ENCODE measurements at regions not wholly inside any gene's neighbourhood (a gene's known extent, or its start where the extent isn't known, plus 50 kb on each side); places are given as distances from the start of the nearest gene placed in this dataset.
A peak's percentile ranks its signal among the peaks of the same experiment; 100 is the strongest.

DNA sequence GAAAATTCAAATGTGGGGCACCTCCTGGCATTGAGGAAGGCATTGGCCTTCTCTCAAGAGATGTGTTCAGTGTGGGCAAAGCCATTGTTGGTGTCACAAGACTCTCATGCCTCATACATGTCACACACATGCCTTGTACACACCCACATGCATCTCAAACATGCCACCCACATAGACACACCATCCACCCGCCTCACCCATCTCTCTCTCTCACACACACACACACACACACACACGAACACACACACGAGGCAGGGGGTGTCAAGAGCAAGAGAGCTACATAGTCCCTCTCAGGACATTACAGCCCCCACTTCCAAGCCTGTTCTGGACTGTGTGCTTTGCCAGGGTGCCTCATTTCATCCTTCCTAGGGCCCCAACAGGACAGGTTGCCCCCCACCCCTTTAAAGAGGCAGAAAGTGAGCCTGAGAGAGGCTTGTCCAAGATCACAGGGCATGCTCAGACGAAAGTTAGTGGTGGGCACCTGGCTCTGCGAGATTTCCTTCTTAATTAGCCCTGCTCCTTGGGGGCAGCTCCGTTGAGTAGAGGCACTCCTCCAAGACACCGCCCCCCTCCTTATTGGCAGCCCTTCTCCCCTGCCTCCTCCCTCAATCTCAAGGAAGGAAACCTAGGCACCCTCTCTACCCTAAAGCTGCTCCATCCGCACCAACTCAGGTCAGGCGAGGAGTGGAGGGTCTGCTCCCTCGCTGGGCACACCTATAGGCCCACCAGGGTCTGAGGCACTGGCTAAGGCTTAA, 50.5 kb upstream of the CCDC174 start:
- DNase-seq: no peak
- Mint-ChIP-seq H3K4me3 (ENCODE audit: unreplicated experiment) (no peak overlapping the region), H3K27me3 (ENCODE audit: insufficient read depth, unreplicated experiment) (peaks cover 8% of the 10 kb centered on the region)

DNA sequence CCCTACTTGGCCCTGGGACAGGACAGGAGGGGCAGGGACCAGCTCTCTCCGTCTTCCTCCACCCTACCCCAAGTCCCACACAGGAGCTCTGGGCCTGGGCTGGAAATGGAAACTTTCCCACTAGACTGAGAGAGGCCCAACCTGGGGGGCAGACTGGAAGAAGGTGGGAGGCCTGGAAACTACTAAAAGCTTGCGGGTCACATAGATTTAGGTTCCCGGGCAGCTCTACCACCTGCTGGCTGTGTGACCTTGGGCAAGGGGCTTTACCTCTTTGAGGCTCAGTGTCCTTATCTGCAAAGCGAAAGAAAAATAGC, 49.9 kb upstream of the CCDC174 start:
- Histone ChIP-seq H3K27me3 (replicated peaks; ENCODE audit: control insufficient read depth, insufficient read depth, low read length) (no peaks in the 10 kb centered on the region), H3K4me1 (peaks cover 10% of the 10 kb centered on the region), H3K36me3 (ENCODE audit: control insufficient read depth, insufficient read depth, low read length) (no peaks in the 10 kb centered on the region), H3K4me3 (ENCODE audit: low read depth, low read length) (peak overlapping the region; percentile 55), H3K9me3 (no peaks in the 10 kb centered on the region)
- H3K9me3 Mint-ChIP-seq (ENCODE audit: unreplicated experiment): no peaks in the 10 kb centered on the region
- intact Hi-C loops (cut with micrococcal nuclease; ENCODE audit: unreplicated experiment): loop anchor here (1.0 kb wide), 1 partner anchor 92 kb away; no protein-coding TSS in a partner anchor
- peak overlapping the region; percentile 42 for H3K4me3 Mint-ChIP-seq (ENCODE audit: unreplicated experiment)
- H3K27me3 Mint-ChIP-seq (ENCODE audit: insufficient read depth, unreplicated experiment): peaks cover 8% of the 10 kb centered on the region
- TF ChIP-seq, protein P1, sequence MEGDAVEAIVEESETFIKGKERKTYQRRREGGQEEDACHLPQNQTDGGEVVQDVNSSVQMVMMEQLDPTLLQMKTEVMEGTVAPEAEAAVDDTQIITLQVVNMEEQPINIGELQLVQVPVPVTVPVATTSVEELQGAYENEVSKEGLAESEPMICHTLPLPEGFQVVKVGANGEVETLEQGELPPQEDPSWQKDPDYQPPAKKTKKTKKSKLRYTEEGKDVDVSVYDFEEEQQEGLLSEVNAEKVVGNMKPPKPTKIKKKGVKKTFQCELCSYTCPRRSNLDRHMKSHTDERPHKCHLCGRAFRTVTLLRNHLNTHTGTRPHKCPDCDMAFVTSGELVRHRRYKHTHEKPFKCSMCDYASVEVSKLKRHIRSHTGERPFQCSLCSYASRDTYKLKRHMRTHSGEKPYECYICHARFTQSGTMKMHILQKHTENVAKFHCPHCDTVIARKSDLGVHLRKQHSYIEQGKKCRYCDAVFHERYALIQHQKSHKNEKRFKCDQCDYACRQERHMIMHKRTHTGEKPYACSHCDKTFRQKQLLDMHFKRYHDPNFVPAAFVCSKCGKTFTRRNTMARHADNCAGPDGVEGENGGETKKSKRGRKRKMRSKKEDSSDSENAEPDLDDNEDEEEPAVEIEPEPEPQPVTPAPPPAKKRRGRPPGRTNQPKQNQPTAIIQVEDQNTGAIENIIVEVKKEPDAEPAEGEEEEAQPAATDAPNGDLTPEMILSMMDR (IDR thresholded peaks at IDR 0.05; ENCODE audit: insufficient read depth in 1 of 2, low read depth in 1 of 2, low read length in 1 of 2, severe bottlenecking in 1 of 2, unreplicated experiment in 1 of 2): no peak
- POLR2A ChIA-PET: no interaction called here
- CTCF ChIA-PET: no interaction called here
- DNase-seq: no peak
- H3K36me3 Mint-ChIP-seq (ENCODE audit: insufficient read depth, unreplicated experiment): no peaks in the 10 kb centered on the region
- BruUV-seq (replicated peaks): no TSS peak
- H3K27ac Mint-ChIP-seq (ENCODE audit: unreplicated experiment): no peak overlapping the region
- peaks cover 20% of the 10 kb centered on the region for H3K4me1 Mint-ChIP-seq (ENCODE audit: low read depth, unreplicated experiment)

More for the DNA sequence above, 50.5 kb upstream of the CCDC174 start:
- no peak overlapping the region for H3K4me3 ChIP-seq (ENCODE audit: low read depth, low read length)
- no peaks in the 10 kb centered on the region for H3K9me3 ChIP-seq
- no TSS peak for BruUV-seq (replicated peaks)
- H3K4me1 ChIP-seq: peaks cover 4% of the 10 kb centered on the region
- Mint-ChIP-seq H3K4me1 (ENCODE audit: low read depth, unreplicated experiment) (peaks cover 14% of the 10 kb centered on the region), H3K9me3 (ENCODE audit: unreplicated experiment) (no peaks in the 10 kb centered on the region), H3K36me3 (ENCODE audit: insufficient read depth, unreplicated experiment) (no peaks in the 10 kb centered on the region), H3K27ac (ENCODE audit: unreplicated experiment) (no peak overlapping the region)
- TF ChIP-seq, protein P1 (IDR thresholded peaks at IDR 0.05; ENCODE audit: insufficient read depth in 1 of 2, low read depth in 1 of 2, low read length in 1 of 2, severe bottlenecking in 1 of 2, unreplicated experiment in 1 of 2): no peak
- no peaks in the 10 kb centered on the region for H3K36me3 ChIP-seq (ENCODE audit: control insufficient read depth, insufficient read depth, low read length)
- ChIA-PET POLR2A (no interaction called here), CTCF (no interaction called here)
- no peaks in the 10 kb centered on the region for H3K27me3 ChIP-seq (replicated peaks; ENCODE audit: control insufficient read depth, insufficient read depth, low read length)
- intact Hi-C loops (cut with micrococcal nuclease; ENCODE audit: unreplicated experiment): no loop called here

Measured in Caco-2 (cell line).